ENCODE measurements at regions not wholly inside any gene's neighbourhood (a gene's known extent, or its start where the extent isn't known, plus 50 kb on each side); places are given as distances from the start of the nearest gene placed in this dataset.

DNA sequence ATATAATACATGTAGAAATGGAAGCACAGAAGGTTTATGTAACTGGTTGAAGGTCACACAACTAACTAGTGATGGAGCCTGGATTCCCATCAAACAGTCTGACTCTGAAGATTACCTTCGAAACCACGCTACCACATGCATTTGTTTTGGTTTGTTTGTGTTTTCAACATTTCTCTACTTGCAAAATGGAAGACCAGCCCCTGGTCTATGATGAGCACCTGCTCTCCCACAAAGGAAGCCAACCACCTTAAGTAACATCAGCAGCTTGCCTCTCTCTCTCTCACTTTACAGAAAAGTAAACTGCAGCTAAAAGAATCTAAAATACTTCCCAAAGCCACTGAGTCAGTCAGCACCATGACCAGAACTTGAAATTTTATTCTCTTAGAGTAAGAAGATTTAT lies 186.9 kb upstream of the TMPO start:
- H3K36me3 ChIP-seq (replicated peaks in 1 of 2; ENCODE audit: control insufficient read depth in 1 of 2, insufficient read depth in 2 of 2, low read length in 1 of 2) = no peaks in the 10 kb centered on the region
- no peaks in the 10 kb centered on the region for H4K20me1 ChIP-seq (ENCODE audit: insufficient read depth)
- no peaks in the 10 kb centered on the region for H3K4me1 ChIP-seq (ENCODE audit: control insufficient read depth in 1 of 2, insufficient read depth in 2 of 2, low read depth in 1 of 2, low read length in 1 of 2)
- no peak overlapping the region for H3K9ac ChIP-seq
- H3K27me3 ChIP-seq (ENCODE audit: insufficient read depth) = no peaks in the 10 kb centered on the region
- no peak overlapping the region for H3K4me3 ChIP-seq (ENCODE audit: low read depth in 2 of 2, low read length in 1 of 2)
- H3K9me3 ChIP-seq = no peaks in the 10 kb centered on the region
- TF ChIP-seq EZH2phosphoT487 (IDR thresholded peaks at IDR 0.05; ENCODE audit: borderline replicate concordance, low read depth) (no peak), GABPA (IDR thresholded peaks at IDR 0.05; ENCODE audit: low read depth) (no peak), NFIC (IDR thresholded peaks at IDR 0.05; ENCODE audit: borderline replicate concordance) (no peak), GATA2 (CRISPR knock-in tag; IDR thresholded peaks at IDR 0.05) (no peak), MEF2A (IDR thresholded peaks at IDR 0.05; ENCODE audit: borderline replicate concordance, low read depth) (no peak)
- TF ChIP-seq, protein P1, sequence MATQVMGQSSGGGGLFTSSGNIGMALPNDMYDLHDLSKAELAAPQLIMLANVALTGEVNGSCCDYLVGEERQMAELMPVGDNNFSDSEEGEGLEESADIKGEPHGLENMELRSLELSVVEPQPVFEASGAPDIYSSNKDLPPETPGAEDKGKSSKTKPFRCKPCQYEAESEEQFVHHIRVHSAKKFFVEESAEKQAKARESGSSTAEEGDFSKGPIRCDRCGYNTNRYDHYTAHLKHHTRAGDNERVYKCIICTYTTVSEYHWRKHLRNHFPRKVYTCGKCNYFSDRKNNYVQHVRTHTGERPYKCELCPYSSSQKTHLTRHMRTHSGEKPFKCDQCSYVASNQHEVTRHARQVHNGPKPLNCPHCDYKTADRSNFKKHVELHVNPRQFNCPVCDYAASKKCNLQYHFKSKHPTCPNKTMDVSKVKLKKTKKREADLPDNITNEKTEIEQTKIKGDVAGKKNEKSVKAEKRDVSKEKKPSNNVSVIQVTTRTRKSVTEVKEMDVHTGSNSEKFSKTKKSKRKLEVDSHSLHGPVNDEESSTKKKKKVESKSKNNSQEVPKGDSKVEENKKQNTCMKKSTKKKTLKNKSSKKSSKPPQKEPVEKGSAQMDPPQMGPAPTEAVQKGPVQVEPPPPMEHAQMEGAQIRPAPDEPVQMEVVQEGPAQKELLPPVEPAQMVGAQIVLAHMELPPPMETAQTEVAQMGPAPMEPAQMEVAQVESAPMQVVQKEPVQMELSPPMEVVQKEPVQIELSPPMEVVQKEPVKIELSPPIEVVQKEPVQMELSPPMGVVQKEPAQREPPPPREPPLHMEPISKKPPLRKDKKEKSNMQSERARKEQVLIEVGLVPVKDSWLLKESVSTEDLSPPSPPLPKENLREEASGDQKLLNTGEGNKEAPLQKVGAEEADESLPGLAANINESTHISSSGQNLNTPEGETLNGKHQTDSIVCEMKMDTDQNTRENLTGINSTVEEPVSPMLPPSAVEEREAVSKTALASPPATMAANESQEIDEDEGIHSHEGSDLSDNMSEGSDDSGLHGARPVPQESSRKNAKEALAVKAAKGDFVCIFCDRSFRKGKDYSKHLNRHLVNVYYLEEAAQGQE (IDR thresholded peaks at IDR 0.05; ENCODE audit: low read depth, low read length) = no peak
- H3K79me2 ChIP-seq (ENCODE audit: insufficient read depth) = no peaks in the 10 kb centered on the region
- H3K27ac ChIP-seq (ENCODE audit: low read depth in 2 of 2, low read length in 1 of 2) = no peak overlapping the region
- DNase-seq = no peak
- H3K4me2 ChIP-seq = no peak overlapping the region
- no peaks in the 10 kb centered on the region for H3F3A ChIP-seq (replicated peaks; ENCODE audit: insufficient read depth)
- no peak overlapping the region for H2AFZ ChIP-seq (ENCODE audit: low read depth)
- WGBS (ENCODE audit: low lambda C conversion rate) = 47% methylated on average over 2 of the region's 2 CpGs
- H3K9me2 ChIP-seq = no peaks in the 10 kb centered on the region
- ChIA-PET POLR2A (no interaction called here), CTCF (no interaction called here)

DNA sequence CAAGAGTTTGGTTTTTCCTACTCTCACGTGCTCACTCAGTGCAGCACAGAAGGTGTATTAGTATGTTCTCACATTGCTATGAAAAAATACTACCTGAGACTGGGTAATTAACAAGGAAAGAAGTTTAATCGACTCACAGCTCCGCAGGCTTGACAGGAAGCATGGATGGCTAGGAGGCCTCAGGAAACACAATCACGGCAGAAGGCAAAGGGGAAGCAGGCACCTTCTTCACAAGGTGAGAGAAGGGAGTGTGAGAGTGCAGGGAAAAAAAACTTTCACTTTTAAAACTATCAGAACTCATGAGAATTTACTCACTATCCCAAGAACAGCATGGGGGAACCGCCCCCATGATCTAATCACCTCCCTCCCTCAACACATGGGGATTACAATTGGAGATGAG lies 185.8 kb upstream of the TMPO start:
- Histone ChIP-seq H3K36me3 (replicated peaks in 1 of 2; ENCODE audit: control insufficient read depth in 1 of 2, insufficient read depth in 2 of 2, low read length in 1 of 2) (no peaks in the 10 kb centered on the region), H3K9ac (no peak overlapping the region), H3K79me2 (ENCODE audit: insufficient read depth) (no peaks in the 10 kb centered on the region), H3K4me1 (ENCODE audit: control insufficient read depth in 1 of 2, insufficient read depth in 2 of 2, low read depth in 1 of 2, low read length in 1 of 2) (no peaks in the 10 kb centered on the region), H2AFZ (ENCODE audit: low read depth) (no peak overlapping the region), H3K27me3 (ENCODE audit: insufficient read depth) (no peaks in the 10 kb centered on the region), H3K9me3 (no peaks in the 10 kb centered on the region), H3K27ac (ENCODE audit: low read depth in 2 of 2, low read length in 1 of 2) (no peak overlapping the region), H4K20me1 (ENCODE audit: insufficient read depth) (no peaks in the 10 kb centered on the region), H3K9me2 (no peaks in the 10 kb centered on the region), H3F3A (replicated peaks; ENCODE audit: insufficient read depth) (no peaks in the 10 kb centered on the region), H3K4me2 (no peak overlapping the region), H3K4me3 (ENCODE audit: low read depth in 2 of 2, low read length in 1 of 2) (no peak overlapping the region)
- no peak for TF ChIP-seq FOSL2 (IDR thresholded peaks at IDR 0.05; ENCODE audit: borderline replicate concordance, low read depth)
- TF ChIP-seq GATA2 (CRISPR knock-in tag; IDR thresholded peaks at IDR 0.05) = no peak
- TF ChIP-seq EZH2phosphoT487 (IDR thresholded peaks at IDR 0.05; ENCODE audit: borderline replicate concordance, low read depth) = no peak
- 38% methylated on average over 5 of the region's 5 CpGs for WGBS (ENCODE audit: low lambda C conversion rate)
- POLR2A ChIA-PET = no interaction called here
- no peak for DNase-seq
- CTCF ChIA-PET = no interaction called here

DNA sequence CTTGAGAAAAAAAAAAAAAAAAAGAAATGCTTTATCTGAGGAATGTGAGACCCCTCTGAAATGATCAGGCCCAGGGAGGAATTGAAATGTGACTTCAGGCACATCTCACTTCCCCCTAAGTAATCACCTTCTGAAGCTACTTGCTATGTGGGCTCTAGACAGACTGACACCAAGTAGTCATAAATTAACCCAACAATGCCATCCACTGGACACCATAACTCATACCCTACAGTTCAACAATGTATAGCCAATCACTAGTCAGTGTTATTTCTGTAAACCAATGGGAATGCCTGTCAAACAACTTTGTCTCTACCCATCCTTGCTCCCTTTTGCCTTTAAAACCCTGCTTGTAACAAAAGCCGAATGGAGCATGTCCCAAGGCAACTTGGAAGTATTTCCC lies 182.7 kb upstream of the TMPO start:
- Histone ChIP-seq H3K36me3 (replicated peaks in 1 of 2; ENCODE audit: control insufficient read depth in 1 of 2, insufficient read depth in 2 of 2, low read length in 1 of 2) (no peaks in the 10 kb centered on the region), H3K9ac (no peak overlapping the region), H3K9me3 (no peaks in the 10 kb centered on the region), H2AFZ (ENCODE audit: low read depth) (no peak overlapping the region), H4K20me1 (ENCODE audit: insufficient read depth) (no peaks in the 10 kb centered on the region), H3K4me1 (ENCODE audit: control insufficient read depth in 1 of 2, insufficient read depth in 2 of 2, low read depth in 1 of 2, low read length in 1 of 2) (no peaks in the 10 kb centered on the region), H3F3A (replicated peaks; ENCODE audit: insufficient read depth) (no peaks in the 10 kb centered on the region), H3K4me3 (ENCODE audit: low read depth in 2 of 2, low read length in 1 of 2) (no peak overlapping the region), H3K27ac (ENCODE audit: low read depth in 2 of 2, low read length in 1 of 2) (no peak overlapping the region), H3K9me2 (no peaks in the 10 kb centered on the region), H3K27me3 (ENCODE audit: insufficient read depth) (no peaks in the 10 kb centered on the region), H3K79me2 (ENCODE audit: insufficient read depth) (no peaks in the 10 kb centered on the region), H3K4me2 (no peak overlapping the region)
- CTCF ChIA-PET = no interaction called here
- WGBS (ENCODE audit: low lambda C conversion rate) = 57% methylated on average over 1 of the region's 1 CpG
- no peak for DNase-seq
- POLR2A ChIA-PET = no interaction called here
- TF ChIP-seq TCF12 (IDR thresholded peaks at IDR 0.05) (no peak), SIN3A (IDR thresholded peaks at IDR 0.05; ENCODE audit: borderline replicate concordance, low read depth, low read length) (no peak), EZH2phosphoT487 (IDR thresholded peaks at IDR 0.05; ENCODE audit: borderline replicate concordance, low read depth) (no peak), MXI1 (IDR thresholded peaks at IDR 0.05; ENCODE audit: low read depth, low read length) (no peak), POLR2AphosphoS5 (IDR thresholded peaks at IDR 0.05; ENCODE audit: low read depth, low read length) (no peak), FOXJ3 (CRISPR knock-in tag; IDR thresholded peaks at IDR 0.05) (no peak)
- TF ChIP-seq, protein P2, sequence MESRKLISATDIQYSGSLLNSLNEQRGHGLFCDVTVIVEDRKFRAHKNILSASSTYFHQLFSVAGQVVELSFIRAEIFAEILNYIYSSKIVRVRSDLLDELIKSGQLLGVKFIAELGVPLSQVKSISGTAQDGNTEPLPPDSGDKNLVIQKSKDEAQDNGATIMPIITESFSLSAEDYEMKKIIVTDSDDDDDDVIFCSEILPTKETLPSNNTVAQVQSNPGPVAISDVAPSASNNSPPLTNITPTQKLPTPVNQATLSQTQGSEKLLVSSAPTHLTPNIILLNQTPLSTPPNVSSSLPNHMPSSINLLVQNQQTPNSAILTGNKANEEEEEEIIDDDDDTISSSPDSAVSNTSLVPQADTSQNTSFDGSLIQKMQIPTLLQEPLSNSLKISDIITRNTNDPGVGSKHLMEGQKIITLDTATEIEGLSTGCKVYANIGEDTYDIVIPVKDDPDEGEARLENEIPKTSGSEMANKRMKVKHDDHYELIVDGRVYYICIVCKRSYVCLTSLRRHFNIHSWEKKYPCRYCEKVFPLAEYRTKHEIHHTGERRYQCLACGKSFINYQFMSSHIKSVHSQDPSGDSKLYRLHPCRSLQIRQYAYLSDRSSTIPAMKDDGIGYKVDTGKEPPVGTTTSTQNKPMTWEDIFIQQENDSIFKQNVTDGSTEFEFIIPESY (IDR thresholded peaks at IDR 0.05; ENCODE audit: borderline replicate concordance, low read depth) = no peak
- TF ChIP-seq, protein P3, sequence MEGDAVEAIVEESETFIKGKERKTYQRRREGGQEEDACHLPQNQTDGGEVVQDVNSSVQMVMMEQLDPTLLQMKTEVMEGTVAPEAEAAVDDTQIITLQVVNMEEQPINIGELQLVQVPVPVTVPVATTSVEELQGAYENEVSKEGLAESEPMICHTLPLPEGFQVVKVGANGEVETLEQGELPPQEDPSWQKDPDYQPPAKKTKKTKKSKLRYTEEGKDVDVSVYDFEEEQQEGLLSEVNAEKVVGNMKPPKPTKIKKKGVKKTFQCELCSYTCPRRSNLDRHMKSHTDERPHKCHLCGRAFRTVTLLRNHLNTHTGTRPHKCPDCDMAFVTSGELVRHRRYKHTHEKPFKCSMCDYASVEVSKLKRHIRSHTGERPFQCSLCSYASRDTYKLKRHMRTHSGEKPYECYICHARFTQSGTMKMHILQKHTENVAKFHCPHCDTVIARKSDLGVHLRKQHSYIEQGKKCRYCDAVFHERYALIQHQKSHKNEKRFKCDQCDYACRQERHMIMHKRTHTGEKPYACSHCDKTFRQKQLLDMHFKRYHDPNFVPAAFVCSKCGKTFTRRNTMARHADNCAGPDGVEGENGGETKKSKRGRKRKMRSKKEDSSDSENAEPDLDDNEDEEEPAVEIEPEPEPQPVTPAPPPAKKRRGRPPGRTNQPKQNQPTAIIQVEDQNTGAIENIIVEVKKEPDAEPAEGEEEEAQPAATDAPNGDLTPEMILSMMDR (IDR thresholded peaks at IDR 0.05) = no peak
- TF ChIP-seq, protein P4, sequence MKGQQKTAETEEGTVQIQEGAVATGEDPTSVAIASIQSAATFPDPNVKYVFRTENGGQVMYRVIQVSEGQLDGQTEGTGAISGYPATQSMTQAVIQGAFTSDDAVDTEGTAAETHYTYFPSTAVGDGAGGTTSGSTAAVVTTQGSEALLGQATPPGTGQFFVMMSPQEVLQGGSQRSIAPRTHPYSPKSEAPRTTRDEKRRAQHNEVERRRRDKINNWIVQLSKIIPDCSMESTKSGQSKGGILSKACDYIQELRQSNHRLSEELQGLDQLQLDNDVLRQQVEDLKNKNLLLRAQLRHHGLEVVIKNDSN (IDR thresholded peaks at IDR 0.05; ENCODE audit: borderline replicate concordance, low read depth) = no peak

All from SK-N-SH (cell line).